HG02623 (cell line): ENCODE measurements at regions not wholly inside any gene's neighbourhood (a gene's known extent, or its start where the extent isn't known, plus 50 kb on each side); places are given as distances from the start of the nearest gene placed in this dataset.
"Not testable (repeated sequence)": the region's sequence is repeated elsewhere in the genome, so short reads cannot be mapped to it uniquely, and the experiment has no call there.

Experiments
- ATAC-seq: cut with Tn5 transposase; IDR thresholded peaks from one replicate; pipeline ENCODE4 v1.9.1; 2021; ENCODE audit warnings: moderate library complexity; ENCODE audit not compliant: unreplicated experiment

GRCh38 chr15:81828135-81828534 lies 217.7 kb downstream of the MEX3B start:
- no peak for ATAC-seq

- ATAC-seq: no peak
Measured at GRCh38 chr15:81825136-81825535, 220.7 kb downstream of the MEX3B start.

GRCh38 chr15:81822587-81822986 lies 223.2 kb downstream of the MEX3B start:
- ATAC-seq: not testable (repeated sequence)

GRCh38 chr15:81819924-81820635 lies 225.7 kb downstream of the MEX3B start:
- no peak for ATAC-seq

GRCh38 chr15:81814882-81815455 lies 230.8 kb downstream of the MEX3B start:
- ATAC-seq: no peak

- ATAC-seq: no peak
Measured at GRCh38 chr15:81813215-81813614, 232.6 kb downstream of the MEX3B start.

GRCh38 chr15:81812456-81812855 lies 233.4 kb downstream of the MEX3B start:
- no peak for ATAC-seq

GRCh38 chr15:81811736-81812135 lies 234.1 kb downstream of the MEX3B start:
- ATAC-seq: no peak

GRCh38 chr15:81809543-81809942 lies 236.3 kb downstream of the MEX3B start:
- no peak for ATAC-seq

GRCh38 chr15:81807806-81808205 lies 238.0 kb downstream of the MEX3B start:
- ATAC-seq: no peak

GRCh38 chr15:81807186-81807585 lies 238.6 kb downstream of the MEX3B start:
- no peak for ATAC-seq

GRCh38 chr15:81795899-81796298 lies 249.9 kb downstream of the MEX3B start:
- ATAC-seq: no peak

GRCh38 chr15:81792646-81793045 lies 253.2 kb downstream of the MEX3B start:
- no peak for ATAC-seq

GRCh38 chr15:81791322-81791721 lies 254.5 kb downstream of the MEX3B start:
- not testable (repeated sequence) for ATAC-seq

GRCh38 chr15:81789403-81789802 lies 256.4 kb downstream of the MEX3B start:
- no peak for ATAC-seq

- no peak for ATAC-seq
Measured at GRCh38 chr15:81786776-81787175, 259.0 kb downstream of the MEX3B start.

- ATAC-seq: no peak
Measured at GRCh38 chr15:81785679-81786078, 260.1 kb downstream of the MEX3B start.

- no peak for ATAC-seq
Measured at GRCh38 chr15:81785181-81785580, 260.6 kb downstream of the MEX3B start.

GRCh38 chr15:81784751-81785150 lies 261.1 kb downstream of the MEX3B start:
- ATAC-seq: no peak

- no peak for ATAC-seq
Measured at GRCh38 chr15:81783586-81783985, 262.2 kb downstream of the MEX3B start.

GRCh38 chr15:81783076-81783475 lies 262.7 kb downstream of the MEX3B start:
- ATAC-seq: no peak

GRCh38 chr15:81781395-81781794 lies 264.4 kb downstream of the MEX3B start:
- ATAC-seq: no peak

- ATAC-seq: no peak
Measured at GRCh38 chr15:81780966-81781365, 264.9 kb downstream of the MEX3B start.
